Stimulated activated CD8-positive, alpha-beta memory T cell treated with anti-CD3 and anti-CD28 coated beads, Interleukin-15, amount 100 ng/mL, for 1 hour (primary cell): ENCODE measurements at regions not wholly inside any gene's neighbourhood (a gene's known extent, or its start where the extent isn't known, plus 50 kb on each side); places are given as distances from the start of the nearest gene placed in this dataset.

Experiments
- DNase-seq: peaks from one replicate; pipeline ENCODE4 v3.0.0-alpha.2; 2020; ENCODE audit warnings: low read depth

GRCh38 chr11:115928811-115929210 is 424.6 kb upstream of the CADM1 start:
- no peak for DNase-seq

GRCh38 chr11:115927823-115928329 is 423.7 kb upstream of the CADM1 start:
- DNase-seq = no peak

DNA sequence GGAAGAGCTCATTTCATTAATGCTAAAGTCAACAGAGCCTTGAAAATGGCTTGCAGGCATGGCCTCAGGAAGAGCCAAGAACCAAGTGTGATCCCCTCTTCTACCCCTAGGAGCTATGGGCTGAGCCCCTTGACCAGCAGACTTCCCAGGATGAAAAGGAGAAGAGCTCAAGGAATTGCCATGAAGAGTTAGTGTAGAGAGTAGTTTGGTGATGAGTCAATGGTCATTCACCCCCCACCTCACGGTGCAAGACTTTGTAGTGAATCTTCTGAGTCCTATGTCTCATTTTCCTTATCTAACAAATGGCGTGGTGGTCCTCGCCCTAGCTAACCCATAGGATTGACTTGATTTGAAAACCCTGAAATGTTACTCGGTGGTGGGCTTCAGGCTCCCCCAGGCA is 422.4 kb upstream of the CADM1 start:
- no peak for DNase-seq

DNA sequence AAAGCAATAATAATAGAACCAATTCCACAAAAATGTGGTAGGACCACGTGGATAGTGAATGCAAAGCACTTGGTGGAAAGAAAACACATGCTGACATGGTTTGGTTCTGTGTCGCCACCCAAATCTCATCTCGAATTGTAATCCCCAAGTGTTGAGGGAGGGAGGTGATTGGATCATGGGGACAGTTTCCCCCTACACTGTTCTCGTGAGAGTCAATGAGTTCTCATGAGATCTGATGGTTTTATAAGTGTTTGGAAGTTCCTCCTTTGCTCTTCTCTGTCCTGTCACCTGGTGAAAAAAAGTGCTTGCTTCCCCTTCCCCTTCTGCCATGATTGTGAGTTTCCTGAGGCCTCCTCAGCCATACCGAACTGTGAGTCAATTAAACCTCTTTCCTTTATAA is 421.9 kb upstream of the CADM1 start:
- DNase-seq = no peak

- no peak for DNase-seq
These were observed 421.4 kb upstream of the CADM1 start for GRCh38 chr11:115925568-115926090.

DNA sequence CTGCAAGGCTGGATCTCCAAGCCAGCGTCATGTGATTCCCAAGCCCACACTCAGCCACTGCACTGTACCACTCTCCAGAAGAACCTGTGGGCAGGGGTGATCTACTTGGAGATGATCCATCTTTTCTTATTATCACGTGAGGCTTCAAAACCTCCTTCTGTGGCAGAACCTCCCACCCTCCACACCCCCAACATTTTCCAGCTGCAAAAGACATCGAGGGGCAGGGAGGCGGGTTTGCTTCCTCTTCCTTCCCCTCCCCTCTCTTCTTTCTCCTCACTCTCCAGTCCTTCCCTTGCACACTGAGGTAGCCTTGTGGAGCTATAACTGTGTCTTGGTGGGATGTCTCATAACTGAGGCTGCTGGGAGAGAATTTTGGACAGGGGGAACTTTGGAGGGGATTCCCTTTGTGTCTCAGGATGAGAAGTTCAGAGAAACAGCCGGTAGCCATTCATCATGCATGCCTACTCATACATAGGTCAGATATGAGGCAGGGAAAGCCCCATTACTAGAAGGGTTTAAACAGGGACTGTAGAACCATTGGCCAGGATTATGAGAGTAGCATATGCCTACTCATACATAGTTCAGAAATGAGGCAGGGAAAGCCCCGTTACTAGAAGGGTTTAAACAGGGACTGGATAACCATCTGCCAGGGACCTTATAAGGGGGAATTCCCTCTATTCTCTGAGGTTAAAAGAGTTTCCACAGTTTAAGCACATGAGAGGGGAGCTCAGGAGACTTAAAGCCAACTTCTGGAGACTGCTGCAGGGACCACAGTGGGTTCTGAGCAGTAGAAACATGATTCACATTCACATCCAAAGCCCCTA is 420.7 kb upstream of the CADM1 start:
- no peak for DNase-seq

- DNase-seq = no peak
These were observed 418.7 kb upstream of the CADM1 start for GRCh38 chr11:115922876-115923275.

DNA sequence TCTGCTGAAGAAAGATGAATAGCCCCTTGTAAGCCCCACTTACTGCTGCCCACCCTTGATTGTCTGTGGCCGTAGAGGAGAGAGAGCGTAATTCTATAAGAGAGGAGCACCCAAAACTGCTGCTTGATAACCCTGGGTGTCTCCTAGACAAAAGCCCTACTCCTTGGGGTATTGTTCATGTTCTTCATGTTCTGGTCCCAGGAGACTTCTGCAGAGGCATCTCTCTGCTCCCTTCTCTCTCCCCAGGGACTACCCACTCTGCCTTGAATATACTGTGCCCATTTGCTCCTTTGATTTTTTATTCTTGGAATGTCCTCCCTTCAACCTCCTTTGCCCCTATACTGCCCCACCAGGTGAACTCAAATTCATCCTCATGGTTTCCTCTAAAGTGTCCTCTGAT is 417.8 kb upstream of the CADM1 start:
- no peak for DNase-seq

GRCh38 chr11:115921540-115921939 is 417.3 kb upstream of the CADM1 start:
- no peak for DNase-seq

- DNase-seq = no peak
These were observed 416.7 kb upstream of the CADM1 start for GRCh38 chr11:115920841-115921480.

- DNase-seq = no peak
These were observed 415.9 kb upstream of the CADM1 start for GRCh38 chr11:115920092-115920461.

DNA sequence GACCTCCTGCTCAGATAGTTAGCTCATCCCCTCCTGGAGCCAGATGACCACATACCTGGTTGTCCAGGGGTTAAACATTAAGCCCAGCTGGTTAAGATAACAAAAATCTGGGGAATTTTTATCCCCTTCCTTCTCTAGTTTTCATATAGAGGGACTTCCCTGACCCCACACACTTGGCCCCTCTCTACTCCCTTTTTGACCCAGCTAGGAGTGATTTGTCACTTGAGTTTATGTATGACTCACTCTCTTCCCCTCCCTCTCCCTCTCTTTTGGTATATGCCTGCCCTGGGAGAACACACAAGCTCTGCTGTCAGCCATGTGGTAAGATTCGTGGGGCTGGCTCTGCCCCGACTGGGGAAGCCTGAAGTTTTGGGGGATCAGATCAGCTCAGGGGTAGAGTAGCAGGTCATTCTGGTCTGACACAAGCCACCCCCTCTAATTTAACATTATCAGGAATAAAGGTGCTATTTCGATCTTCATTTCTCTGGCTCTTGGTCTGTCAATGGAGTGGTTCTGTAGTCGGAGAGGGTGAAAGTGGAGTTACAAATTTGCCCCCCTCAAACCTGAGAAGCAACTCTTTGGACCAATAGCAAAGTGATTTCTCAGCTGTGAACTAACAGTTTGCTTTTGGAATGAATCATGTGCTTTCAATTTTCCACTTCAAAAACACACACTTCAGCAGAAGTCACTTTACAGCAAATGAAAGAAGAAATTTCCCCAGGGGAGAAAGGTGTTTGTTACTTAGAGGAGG is 415.3 kb upstream of the CADM1 start:
- no peak for DNase-seq

DNA sequence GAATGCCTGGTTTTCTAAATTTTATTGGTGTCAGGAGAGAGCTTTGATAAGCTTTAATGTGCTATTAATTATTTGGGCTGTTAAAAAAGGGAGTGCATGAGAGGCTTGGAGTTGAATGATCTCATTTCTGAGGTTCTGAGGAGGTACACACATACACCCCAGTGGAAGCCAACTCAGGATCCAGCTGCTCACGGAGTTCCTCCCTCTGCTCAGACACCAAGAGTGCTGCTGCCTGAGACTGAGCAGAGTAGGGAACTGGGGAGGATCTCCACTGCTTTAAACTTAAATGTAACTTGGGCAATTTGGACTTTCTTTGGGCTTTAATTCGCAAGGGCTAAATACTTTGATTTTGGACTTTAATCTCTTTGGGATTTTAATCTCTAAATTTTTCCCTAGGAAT is 414.4 kb upstream of the CADM1 start:
- no peak for DNase-seq

DNA sequence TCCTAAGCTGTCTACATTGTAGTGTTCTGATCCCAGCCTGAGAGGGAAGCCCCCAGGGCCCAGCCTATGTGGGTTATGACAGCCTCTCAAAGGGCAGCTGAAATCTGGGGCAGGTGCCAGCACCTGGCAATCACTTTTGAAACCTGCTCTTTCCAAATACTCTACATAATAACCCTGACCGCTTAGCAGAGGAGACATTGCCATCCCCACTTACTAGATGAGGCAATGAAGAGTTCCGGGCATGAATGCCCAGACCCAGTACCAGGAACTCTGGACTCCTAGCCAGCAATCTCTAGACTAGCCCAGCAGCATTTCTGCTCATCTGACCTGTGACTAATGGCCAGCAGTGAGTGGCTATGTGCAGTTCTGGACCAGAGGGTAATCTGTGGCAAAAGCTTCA is 412.4 kb upstream of the CADM1 start:
- DNase-seq = no peak

- DNase-seq = no peak
These were observed 408.3 kb upstream of the CADM1 start for GRCh38 chr11:115912484-115912945.

- no peak for DNase-seq
These were observed 407.6 kb upstream of the CADM1 start for GRCh38 chr11:115911613-115912346.

- DNase-seq = no peak
These were observed 406.2 kb upstream of the CADM1 start for GRCh38 chr11:115910379-115910778.

DNA sequence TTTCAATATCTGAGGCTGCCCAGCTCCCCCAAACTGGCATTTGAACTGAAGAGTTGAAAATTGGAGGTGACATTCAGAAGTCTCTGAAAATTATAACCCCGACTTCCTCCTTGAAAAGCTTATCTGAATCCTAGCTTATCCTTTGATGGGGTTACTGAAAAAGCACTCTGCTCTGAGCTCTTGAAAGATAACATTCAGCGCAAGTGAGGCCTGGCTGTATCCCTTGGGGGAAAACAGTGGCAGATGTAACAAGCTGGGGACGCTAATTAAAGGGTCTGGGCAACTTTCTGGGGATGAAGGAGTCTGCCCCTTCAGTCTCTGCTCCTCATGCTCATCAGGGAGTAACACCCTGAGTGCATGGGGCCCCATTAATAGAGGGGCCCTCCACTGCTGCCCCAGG is 402.0 kb upstream of the CADM1 start:
- no peak for DNase-seq

DNA sequence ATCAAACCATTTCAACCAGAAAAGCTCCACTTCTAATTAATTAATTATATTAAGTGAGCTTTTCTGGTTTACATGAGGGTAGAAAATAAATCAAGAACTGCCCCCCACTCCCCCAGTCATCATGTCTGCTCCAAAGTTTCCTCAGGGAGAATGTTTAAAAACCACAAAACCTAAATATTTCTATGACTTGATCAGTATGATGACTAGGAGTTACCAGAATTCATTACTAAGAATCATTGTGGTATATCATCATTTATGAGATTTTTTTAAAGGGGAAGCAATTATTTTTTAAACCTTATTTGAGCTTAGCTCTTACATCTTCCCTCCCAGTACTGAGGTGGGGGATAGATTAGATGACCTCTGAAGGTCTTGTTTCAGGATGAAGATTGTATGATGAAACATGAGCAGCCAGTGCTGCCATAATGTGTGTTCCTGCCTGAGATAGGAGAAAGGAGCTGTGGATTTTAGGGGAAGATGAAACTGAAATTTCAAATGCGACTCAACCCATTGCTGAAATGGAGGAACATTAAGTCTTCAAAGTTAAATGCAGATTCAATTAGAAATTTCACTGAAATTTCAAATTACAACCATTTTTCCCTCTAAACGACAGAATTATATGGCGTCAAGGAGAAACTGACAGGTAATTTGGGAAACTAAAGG is 401.3 kb upstream of the CADM1 start:
- DNase-seq = no peak

GRCh38 chr11:115903179-115903578 is 399.0 kb upstream of the CADM1 start:
- DNase-seq = no peak

DNA sequence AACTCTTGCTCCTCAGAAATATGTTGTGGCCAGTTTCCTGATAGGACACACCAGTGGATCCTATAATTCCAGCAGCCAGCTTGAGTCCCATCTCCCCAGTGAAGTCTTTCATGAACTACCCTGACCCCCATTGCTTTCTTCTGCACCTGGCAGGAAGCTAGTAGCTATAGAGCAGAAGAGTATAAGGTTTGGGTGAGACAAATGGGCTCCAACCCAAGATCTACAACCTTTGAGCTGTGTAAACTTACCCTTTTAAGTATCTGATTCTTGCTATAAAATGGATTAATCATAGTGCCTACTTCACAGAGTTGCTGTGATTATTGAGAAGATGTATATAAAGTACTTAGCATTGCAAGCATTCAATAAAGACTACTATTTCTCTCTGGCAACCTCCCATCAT is 396.9 kb upstream of the CADM1 start:
- DNase-seq = no peak
